Stimulated activated CD4-positive, alpha-beta T cell treated with anti-CD3 and anti-CD28 coated beads, Interleukin-15, amount 100 ng/mL, for 1 hour (primary cell): ENCODE measurements at regions not wholly inside any gene's neighbourhood (a gene's known extent, or its start where the extent isn't known, plus 50 kb on each side); places are given as distances from the start of the nearest gene placed in this dataset.

ENCODE experiments used
- DNase-seq, 2 donors: peaks; one replicate each; pipeline ENCODE4 v3.0.0-alpha.2; 2020; ENCODE audit warnings: low read depth in 1 of 2, low spot score in 1 of 2

GRCh38 chr5:89934069-89934468 lies 475.5 kb downstream of the CETN3 start:
- no peak for DNase-seq

DNA sequence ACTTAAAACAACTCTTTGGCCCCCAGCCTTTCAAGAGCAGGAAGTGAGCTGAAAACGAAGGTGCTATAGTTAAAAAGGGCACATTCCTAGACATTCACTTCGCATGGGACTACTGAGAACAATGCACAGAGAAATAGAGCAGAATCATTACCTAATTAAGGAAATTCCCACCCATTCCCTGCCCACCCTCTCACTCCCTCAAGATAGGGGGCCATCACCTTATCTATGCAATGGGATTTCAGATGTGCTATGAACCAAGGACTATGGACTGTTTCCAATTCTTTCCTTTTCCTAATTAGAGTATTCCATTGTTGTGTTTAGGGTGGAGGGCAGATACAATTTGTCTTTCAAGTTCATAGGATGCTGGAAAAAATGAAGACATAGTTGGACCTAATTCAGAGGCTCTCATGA lies 476.8 kb downstream of the CETN3 start:
- DNase-seq = no peak

- DNase-seq = no peak
These were observed 478.8 kb downstream of the CETN3 start for GRCh38 chr5:89930591-89931392.

- DNase-seq = no peak
These were observed 479.7 kb downstream of the CETN3 start for GRCh38 chr5:89929834-89930233.

- DNase-seq = no peak
These were observed 480.4 kb downstream of the CETN3 start for GRCh38 chr5:89929173-89929572.

DNA sequence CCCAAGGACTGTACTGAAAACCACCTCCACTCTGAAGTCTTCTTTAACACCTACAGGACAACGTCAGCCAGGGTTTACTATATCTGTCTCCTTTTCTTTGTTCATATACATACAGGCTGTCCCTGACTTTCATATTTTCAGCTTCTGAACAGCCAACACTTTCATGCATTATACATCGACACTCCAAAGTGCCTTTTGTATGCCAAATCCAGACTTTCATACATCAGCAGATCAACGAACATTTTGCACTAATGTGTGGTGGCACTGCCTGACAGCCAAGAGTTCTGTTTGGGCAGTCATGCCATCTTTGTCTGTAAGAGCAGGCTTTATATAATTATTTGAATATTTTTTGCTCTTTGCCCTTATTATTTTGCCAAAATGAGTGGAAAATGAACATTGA lies 487.4 kb downstream of the CETN3 start:
- no peak for DNase-seq

GRCh38 chr5:89917112-89917511 lies 492.4 kb downstream of the CETN3 start:
- DNase-seq = no peak

DNA sequence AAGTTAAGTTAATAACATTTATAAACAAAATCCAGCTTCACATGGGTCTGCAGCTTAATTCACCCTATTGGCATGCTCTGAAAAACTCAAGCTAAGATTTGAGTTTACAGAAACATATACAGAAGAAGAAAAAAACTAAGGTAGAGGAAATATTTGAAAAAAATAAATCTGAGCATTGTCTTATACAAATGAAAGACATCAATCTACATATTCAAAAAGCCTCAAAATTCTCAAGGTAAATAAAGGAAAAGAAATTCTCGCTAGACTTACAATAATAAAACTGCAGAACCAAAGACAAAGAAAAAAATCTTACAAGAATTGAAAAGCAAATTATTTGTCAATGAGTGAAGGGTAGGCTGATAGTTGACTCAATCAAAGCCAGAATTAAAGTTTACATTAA lies 493.4 kb downstream of the CETN3 start:
- DNase-seq = no peak

GRCh38 chr5:89908876-89909275 lies 500.7 kb downstream of the CETN3 start:
- DNase-seq = no peak

DNA sequence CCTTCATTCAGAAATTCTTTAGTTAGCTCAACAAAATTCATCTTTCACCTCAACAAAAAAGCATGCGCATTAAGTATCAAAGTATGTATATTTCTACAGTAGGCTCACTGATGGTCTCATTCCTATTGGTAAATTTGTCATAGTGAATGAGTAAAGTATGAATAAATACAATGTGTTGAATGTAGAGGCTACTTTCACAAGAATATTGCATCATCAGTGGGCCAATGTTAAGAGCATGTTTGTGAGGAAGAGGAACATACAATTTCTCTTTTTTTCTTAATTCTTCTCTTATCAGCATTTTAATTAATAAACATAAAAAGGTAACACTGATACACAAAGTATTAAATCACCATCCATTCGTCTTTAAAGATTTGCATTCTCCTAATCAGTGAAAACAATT lies 505.1 kb downstream of the CETN3 start:
- DNase-seq = no peak

DNA sequence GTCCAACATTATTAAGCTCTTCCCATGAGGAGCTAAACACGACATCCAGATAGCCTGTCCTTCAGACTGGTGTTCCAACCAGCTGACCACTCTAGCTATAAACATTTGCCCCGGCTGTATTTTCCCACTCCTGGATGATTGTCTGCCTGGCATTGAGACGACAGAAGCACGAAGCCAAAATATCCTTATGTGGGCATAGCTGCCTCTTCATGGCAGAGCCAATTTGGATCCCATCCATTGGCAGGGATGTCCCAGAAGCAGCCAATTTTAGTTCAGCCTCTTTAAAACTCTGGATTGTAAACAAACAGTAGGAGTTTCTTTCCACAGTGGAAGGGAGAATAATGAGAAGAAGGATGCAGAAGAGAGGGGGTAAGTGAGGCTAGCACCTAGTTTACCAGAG lies 507.6 kb downstream of the CETN3 start:
- DNase-seq = no peak

DNA sequence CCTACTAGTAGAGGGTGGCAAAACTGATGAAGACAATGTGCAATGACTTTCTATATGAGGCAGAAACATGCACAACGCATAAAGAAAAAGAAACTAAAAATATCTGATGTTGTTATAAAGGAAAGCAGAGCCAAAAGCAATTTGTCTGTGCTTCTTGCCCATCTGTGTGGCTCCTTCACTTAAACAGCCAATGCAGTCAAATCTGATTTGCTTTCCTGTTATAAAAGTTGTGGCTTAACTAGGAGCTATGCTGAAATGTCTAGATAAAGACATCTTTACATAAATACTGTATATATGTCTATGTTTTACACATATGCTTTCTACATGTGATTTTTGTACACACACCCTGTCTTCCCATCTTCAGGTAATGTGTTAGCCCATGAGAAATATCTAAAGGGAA lies 508.2 kb downstream of the CETN3 start:
- DNase-seq = no peak

DNA sequence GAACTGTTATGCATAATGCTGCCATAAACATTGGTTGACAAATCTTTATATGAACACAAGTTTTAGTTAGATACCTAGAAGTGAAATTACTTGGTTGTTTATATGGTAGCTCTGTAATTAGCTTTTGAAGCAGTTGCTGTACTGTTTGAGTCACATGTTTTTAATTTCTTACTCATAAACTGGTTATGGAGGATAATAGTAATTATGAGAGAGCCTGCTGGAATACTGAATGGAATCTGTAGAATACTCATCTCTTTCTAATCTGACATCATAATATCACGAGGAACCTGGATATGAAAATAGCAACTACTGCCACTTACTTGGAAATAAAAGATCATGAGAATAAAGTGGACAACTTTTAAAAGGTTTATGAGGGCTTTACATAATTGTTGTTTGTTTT lies 509.2 kb downstream of the CETN3 start:
- no peak for DNase-seq

DNA sequence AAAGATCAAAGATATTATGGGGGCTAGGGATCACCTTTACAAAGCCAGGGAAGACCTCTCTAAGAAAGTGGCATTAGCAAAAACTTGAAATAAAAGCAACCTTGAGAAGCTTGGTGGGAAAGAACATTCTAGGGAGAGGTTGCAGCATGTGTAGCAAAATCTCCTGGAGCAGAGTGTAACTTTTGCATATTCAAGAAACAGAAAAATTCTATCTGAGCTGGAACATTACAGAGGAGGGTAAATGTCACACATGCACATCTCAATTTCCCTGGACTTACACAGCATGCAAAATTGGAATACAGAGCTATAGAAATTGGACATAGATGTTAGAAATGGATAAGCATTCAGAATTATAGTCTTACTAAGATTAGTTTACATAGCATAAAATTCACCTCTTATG lies 510.0 kb downstream of the CETN3 start:
- DNase-seq = no peak

DNA sequence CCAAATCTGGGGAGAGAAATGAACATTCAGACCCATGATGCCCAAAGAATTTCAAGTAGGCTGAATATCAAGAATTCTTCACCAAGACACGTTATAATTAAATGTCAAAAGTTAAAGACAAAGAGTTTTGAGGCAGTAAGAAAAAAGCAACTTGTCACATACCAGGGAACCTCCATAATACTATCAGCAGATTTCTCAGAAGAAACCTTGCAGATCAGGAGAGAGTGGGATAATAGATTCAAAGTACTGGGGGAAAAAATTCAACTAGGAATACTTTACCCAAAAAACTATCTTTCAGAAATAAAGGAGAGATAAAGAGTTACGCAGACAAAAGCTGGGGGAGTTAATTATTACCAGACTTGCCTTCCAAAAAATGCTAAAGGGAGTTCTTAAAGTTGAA lies 516.0 kb downstream of the CETN3 start:
- DNase-seq = no peak

DNA sequence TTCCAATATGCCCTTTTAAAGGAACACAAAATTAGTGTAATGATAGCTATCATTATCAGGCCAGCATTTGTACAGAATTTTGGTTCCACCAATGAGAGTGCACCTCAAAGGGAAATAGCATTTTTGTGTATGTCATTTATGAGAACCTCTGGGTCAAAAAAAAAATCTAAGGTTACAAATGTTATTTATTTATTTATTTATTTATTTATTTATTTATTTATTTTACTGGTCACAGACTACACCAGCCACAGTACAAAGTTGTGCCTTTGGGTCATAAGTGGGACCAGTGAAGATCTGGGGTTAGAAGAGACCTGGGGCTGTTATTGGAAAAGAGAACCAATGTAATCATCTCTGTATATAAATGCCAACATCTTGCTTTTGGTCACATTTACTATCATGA lies 523.9 kb downstream of the CETN3 start:
- DNase-seq = no peak

GRCh38 chr5:89883967-89884366 lies 525.6 kb downstream of the CETN3 start:
- no peak for DNase-seq

DNA sequence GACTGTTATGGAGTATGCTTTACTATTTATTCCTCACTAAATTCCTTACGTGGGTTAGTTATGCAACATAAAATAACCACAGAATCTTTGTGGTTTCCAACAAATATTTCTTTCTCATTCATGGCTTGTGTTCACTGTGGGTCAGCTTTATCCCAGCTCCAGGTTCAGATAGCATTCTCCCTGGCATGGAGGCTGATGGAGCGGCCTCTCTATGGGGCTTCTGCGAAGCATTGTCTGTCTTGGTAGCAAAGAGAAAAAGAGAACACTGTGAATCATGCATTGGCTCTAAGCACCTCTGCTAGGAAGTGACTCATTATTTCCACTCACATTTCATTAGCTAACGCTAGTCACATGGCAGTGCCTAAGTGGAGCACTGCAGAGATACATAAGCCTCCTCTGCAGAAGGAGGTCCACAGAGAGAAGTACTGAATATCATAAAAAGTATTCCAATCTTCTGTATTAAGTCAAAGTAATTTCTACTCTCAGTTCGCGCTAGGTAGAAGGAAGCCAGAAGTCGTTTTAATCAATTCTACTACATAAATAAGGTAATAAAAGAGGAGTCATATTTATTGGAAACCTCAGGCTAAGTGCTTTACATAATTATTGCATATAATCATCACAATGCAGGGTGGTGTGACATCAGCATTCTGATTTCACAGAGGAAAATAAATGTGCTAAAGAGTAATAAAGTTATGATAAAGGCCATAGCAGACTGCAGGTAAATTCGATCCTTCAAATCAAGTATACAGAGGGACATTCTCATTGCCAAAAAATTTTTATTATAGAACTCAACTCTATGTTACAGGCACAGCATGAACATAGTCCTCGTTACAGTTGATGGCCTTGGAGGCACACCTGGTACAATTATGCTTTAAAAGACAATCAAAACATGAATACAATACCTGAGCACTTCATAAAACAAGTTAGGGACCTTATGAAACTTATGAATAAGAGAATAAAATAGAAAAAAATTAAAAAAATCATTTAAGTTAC lies 531.1 kb downstream of the CETN3 start:
- DNase-seq = no peak

DNA sequence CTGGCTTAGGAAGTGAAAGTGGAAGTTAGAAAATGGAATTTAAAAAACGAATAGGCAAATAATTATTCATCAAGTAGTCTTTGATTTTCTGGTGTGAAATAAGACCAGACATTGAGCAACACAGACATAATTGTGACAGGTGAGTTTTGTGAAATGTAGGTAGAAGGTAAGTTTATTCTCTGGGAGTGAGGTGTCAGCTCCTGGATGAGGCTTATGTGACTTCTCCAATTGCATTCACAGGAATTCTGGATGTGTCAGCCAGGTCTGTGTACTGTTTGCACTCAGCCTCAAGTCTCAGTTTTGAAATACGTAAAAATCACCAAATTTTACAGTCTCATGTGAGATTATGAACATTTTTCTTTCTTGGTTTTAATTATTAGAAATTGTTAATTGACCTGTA lies 537.6 kb downstream of the CETN3 start:
- DNase-seq = no peak

GRCh38 chr5:89869346-89869745 lies 540.2 kb downstream of the CETN3 start:
- DNase-seq = no peak

GRCh38 chr5:89866410-89866809 lies 543.1 kb downstream of the CETN3 start:
- DNase-seq = no peak

DNA sequence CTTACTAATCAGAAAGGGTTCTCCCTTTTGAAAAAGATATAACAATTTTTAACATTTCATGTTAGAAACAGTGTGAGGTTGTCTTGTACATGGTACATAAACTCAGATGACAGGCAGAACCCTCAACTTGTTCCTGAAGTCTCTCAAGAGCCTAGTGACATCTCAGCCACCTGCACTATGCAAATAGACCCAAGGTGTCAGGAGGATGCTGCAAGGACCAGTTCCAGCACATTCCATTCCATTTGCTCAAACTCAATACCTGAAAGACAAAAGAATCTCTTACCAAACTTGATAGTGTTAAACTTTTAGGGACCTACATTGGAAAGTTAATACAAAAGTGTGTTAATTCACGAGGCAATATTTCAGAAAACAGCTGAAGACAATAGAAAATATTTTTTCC lies 544.6 kb downstream of the CETN3 start:
- DNase-seq = no peak
